GM12864 (cell line): ENCODE measurements at regions not wholly inside any gene's neighbourhood (a gene's known extent, or its start where the extent isn't known, plus 50 kb on each side); places are given as distances from the start of the nearest gene placed in this dataset.

ENCODE experiments used
- DNase-seq: peaks from one replicate; pipeline ENCODE4 v3.0.0-alpha.2; 2011; ENCODE audit warnings: low read depth
- H3K4me3 ChIP-seq: 2 replicates; pipeline ENCODE4 v1.5.1; 2011; ENCODE audit warnings: mild to moderate bottlenecking, low read depth, low read length, control low read depth
- CTCF ChIP-seq: IDR thresholded peaks from 2 replicates; pipeline ENCODE4 v1.5.1; 2011; ENCODE audit warnings: low read depth, mild to moderate bottlenecking, moderate library complexity, low read length, control low read depth, inconsistent platforms; ENCODE audit errors: missing control alignments

DNA sequence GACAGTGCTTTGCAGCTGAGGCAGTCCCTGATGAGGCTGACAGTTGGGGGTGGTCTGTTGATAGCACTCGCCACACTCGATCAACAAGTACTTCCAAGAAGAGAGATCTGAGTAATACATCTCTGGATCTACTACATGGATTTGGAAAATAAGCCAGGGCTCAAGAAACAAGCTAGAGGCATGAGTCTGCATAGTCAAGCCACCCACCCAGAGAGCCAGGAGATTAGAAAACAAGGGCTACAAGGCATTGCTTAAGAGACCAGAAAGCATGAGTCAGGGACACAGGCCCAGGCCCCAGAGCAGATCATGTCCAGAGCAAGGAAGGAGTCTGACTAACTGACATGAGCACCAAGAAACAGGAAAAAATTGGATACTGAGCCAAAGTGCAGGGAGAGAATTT lies 196.9 kb upstream of the CWC22 start:
- TF ChIP-seq CTCF: no peak
- no peak overlapping the region for H3K4me3 ChIP-seq
- no peak for DNase-seq

DNA sequence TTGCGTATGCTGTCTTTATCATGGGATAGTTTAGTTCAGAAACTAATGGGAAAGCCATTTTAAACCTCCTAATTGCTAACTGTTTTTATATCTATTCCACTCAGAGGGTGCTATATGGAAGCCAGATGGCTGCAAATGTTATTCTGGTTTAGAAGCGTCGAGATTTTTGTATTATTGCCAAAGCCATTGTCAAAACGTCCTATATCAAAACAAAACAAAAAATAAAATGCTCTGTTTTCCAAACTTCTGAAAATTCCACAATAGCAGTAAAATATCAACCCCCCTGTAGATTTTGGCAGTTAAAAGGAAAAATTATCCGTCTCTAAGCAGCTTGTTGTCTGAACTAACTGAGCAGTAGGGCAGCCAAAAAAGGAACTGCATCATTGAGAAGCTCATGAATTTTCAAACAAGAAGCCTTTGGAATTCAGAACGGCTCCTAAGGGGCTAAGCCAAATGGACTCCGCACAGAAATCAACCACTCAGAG lies 195.4 kb upstream of the CWC22 start:
- H3K4me3 ChIP-seq: no peak overlapping the region
- TF ChIP-seq CTCF: no peak
- no peak for DNase-seq

GRCh38 chr2:180196419-180196977 lies 189.4 kb upstream of the CWC22 start:
- H3K4me3 ChIP-seq: no peak overlapping the region
- TF ChIP-seq CTCF: no peak
- no peak for DNase-seq

- no peak overlapping the region for H3K4me3 ChIP-seq
- no peak for TF ChIP-seq CTCF
- no peak for DNase-seq
Observed at GRCh38 chr2:180195847-180196246, 188.8 kb upstream of the CWC22 start.

- no peak overlapping the region for H3K4me3 ChIP-seq
- no peak for TF ChIP-seq CTCF
- DNase-seq: no peak
Observed at GRCh38 chr2:180191432-180192124, 184.5 kb upstream of the CWC22 start.

GRCh38 chr2:180190851-180191250 lies 183.8 kb upstream of the CWC22 start:
- no peak overlapping the region for H3K4me3 ChIP-seq
- no peak for DNase-seq
- TF ChIP-seq CTCF: no peak

DNA sequence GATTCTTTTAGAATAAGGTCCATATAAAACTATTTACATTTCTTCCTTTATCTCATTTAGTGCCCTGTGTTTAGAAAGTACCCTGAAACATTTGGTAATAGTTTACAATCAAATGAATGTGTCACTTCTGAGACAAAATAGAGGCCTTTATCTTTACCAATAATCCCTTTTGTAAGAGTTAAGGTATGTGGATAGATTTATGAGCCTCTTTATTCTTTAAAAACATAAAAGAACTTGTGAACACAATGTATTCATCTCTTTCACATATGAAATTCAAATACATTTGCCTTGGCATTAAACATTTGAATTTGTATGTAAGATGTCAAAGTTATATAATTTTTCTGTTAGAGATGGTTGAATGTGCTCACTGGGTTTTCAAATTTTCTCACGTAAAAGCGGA lies 180.5 kb upstream of the CWC22 start:
- no peak for DNase-seq
- no peak overlapping the region for H3K4me3 ChIP-seq
- no peak for TF ChIP-seq CTCF
